ENCODE measurements at regions not wholly inside any gene's neighbourhood (a gene's known extent, or its start where the extent isn't known, plus 50 kb on each side); places are given as distances from the start of the nearest gene placed in this dataset.

DNA sequence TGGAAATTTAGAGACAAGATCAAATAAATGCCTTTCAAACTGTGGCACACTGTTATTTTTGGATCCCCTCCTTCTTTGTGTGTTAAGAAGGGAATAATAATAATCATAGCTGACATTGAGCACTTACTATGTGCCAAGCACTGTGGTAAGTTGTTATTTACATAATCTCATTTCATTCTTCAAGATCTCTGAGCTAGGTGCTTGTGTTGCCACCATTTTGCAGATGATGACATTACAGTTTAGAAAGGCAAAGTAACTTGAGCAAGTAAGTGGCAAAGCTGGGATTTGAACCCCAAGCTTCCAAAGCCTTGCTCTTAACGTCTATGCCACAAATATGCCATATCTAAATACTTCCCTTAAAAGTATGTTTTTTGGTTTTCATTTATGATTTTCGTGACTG lies 121.8 kb upstream of the TMEM161B start:
- DNase-seq (ENCODE audit: extremely low read depth in 1 of 11, low read depth in 9 of 11, low spot score in 4 of 11), result no peak

DNA sequence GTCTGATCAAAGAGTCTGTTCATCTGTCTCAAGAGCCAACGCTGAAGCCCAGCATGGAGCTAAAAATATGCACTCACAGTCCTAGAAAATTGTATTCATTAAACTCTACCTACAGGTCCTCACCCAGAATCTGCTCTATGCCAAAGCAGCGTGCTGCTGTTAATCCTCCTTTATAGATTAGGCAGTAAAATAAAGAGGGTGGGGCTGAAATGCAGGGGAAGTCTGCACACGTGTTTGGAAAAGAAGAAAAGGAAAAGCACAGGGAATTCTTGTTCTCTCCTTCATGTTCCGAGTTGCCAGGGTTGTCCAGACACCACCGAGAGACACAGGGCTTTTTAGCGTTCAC lies 121.4 kb upstream of the TMEM161B start:
- DNase-seq (ENCODE audit: extremely low read depth in 1 of 11, low read depth in 9 of 11, low spot score in 4 of 11), result no peak

DNA sequence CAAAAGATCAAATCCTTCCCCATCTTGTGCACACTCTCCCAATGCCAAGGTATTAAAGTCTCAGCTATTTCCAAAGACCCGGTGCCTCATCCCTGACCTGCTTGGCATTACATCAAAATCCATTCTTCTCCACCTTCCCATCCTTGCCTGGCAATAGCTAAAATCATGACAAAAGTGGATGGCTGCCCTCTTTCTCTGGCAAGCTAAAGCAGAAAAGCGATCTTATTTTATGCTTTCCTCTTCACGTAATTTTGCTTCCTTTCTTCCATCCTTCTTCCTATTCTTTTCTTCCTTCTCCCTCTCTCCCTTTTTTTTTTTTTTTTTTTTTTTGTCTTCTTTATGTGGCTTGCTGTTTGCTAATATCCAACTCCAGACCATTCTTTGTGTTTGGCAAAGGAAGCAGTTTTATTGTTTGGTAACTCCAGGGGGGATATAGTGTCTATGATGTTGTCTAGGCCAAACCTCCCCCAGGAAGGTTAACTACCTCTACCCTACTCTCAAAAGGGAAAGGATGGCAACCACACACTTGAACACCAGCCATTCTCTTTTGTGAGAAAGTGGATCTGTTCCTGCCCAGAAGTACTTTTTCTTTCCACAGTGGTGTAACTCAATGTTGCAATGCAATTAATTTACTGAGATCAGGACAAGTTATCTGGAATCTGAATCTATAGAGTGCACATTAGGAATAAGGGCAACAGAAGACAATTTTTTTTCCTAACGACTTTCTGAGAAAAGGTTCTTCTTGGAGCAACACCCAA lies 120.9 kb upstream of the TMEM161B start:
- no peak for DNase-seq (ENCODE audit: extremely low read depth in 1 of 11, low read depth in 9 of 11, low spot score in 4 of 11)

DNA sequence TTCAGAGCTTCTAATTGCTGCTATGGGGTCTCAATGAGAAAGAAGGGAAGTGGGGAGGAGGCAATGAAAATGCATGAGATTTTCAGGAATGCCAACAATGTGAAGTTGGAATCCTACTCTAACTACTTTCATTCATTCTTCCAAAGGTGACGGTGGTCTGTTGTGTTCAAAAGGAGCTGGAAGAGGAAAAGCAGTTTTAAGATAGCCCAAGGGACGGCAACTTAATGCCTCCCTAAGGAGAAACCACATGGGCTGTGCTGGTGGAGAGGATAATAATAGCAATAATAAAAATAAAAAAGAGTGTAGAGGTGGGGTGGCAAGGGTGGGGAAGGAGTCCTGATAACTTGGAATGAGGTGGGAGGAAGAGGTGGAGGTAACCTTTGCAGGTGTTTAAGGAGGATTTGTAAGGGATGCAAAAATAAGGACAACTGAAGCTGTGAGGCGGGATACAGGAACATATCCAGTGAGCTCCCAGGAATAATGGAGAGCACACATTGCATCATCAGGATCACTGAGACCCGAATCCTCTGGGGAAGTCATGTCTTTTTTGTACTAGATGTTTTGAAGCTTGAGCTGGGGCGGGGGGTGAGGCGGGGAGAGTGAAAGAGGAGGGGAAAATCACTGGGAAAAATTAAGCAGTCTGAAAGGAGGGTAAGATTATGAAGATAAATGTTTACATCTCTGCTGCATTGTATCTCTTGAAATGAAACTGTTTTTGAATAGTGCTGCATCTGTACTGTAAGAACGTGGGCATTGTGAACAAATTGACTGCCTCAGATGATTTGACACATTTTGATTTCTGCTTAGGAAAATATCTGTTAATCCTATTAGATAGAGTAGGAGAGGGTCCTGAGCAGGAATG lies 120.1 kb upstream of the TMEM161B start:
- no peak for DNase-seq (ENCODE audit: extremely low read depth in 1 of 11, low read depth in 9 of 11, low spot score in 4 of 11)

DNA sequence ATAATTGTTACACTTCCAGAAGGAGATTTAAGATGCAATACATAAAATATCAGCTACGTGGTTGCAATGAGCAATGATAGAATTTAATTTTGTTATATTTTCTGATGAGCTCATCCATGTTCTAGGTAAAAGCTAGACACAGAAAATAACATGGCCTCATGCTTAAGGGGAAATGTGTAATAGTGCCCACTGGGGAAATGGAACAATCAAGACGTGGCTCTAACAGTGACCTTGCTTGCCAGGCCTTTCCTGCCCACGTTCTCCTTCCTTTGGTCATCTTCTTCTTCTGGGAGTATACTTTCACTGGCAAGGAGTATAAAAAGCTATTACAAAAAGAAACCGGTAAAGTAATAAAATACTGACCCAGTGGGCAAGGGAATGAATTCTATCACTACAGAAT lies 116.2 kb upstream of the TMEM161B start:
- DNase-seq (ENCODE audit: extremely low read depth in 1 of 11, low read depth in 9 of 11, low spot score in 4 of 11), result no peak

DNA sequence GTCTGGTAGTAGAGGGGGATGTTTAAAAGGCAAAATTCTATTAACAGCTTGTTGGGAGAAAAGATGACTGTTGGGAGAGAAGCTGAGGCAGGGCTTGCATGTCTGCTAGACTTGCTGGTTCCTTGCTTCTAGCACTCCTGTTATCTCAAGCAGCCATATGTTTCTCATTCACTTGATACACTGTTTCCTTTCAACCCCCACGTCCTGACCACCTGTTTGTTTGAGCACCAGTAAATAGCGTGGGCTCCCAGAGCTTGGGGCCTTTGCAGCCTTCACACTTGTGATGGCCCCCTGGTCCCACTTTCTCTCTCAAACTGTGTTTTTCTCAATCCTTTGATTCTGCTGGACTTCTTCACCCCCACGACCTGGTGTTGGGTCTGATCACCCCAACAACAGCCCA lies 111.7 kb upstream of the TMEM161B start:
- DNase-seq (ENCODE audit: extremely low read depth in 1 of 11, low read depth in 9 of 11, low spot score in 4 of 11), result no peak

DNA sequence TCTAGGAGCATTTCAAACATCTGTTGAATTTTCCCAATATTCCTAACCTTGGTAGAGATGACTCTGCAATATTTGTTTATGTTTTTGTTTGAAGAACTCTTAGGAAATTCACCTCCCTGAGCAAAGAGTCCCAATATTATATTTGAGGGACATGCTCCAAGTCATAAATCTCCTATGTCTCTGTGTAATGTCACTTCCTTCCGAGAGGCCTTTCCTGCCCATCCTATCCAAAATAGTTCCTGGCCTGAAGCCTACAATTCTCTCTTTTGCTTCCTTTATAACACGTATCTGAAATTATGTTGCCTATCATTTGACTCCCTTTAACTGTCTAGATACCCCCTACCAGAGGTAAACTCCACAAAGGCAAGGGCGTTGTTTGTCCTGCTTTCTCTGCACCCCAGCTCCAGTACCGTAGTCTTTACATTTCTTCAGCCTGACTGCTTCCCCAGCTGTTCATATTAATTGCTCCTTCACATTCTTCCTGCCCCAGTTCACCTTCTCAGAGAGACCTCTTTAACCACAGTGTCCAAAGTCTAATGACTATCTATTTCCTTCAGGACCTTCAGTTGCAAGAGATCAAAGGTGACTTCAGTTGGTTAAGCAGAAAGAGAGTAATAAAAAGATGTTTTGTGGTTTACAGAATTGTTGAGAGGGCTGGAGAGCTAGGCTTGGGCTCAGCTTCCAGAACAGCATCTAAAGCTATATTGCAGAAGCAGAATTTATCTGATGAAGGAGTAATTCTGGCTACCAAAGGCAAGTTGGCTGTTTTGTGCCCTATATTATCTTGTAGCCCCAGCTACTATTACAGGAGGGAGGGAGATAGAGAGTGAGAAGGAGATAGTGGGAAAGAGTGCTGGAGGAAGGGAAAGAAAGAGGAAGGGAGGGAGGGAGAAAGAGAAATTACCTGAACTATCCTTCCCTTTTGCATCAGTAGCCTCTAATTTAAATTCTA lies 109.3 kb upstream of the TMEM161B start:
- no peak for DNase-seq (ENCODE audit: extremely low read depth in 1 of 11, low read depth in 9 of 11, low spot score in 4 of 11)

DNA sequence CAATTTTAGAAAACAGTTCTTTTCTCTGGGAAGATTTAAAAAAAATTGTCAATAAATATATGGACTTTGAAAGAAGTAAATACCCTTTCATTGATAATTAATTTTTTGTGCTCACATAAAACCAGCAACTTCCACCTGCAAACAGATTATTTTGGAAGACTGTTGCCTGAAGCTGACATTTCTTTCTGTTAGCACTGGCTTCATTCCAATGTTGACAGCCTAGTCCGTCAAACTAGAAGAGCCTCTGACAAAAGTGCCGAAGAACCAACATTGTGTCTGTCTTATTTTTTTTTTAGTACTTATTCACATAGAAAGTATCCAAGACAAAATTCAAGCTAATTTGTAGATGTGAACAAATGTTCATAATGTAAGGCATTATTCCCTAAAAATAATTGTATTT lies 108.6 kb upstream of the TMEM161B start:
- no peak for DNase-seq (ENCODE audit: extremely low read depth in 1 of 11, low read depth in 9 of 11, low spot score in 4 of 11)

DNA sequence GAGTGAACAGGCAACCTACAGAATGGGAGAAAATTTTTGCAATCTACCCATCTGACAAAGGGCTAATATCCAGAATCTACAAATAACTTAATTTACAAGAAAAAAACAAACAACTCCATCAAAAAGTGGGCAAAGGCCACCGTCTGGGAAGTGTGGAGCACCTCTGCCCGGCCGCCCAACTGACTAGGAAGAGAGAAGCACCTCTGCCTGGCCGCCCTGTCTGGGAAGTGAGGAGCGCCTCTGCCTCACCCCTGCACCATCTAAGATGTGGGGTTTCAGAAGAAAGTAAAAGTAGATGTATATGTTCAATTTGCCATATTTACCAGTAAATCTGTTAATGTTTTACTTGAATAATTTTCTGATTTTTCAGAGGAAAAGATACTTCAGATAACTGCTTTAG lies 108.1 kb upstream of the TMEM161B start:
- no peak for DNase-seq (ENCODE audit: extremely low read depth in 1 of 11, low read depth in 9 of 11, low spot score in 4 of 11)

DNA sequence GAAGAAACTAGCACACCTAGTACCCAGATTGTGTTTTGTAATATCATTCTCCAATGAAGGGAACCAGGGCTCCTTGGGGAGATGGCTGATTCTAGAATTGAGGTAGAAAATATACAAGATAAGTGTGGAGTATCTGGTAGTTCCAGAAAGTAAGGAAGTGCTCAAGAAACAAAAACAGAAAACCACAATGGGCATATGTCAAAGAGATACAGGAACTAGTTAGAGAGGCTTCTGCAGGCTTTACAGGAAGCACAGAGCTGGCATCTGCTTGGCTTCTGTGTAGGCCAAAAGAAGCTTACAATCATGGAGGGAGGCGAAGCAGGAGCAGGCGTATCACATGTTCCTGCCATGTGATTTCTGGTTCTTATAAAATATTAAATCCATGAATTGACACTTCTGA lies 105.7 kb upstream of the TMEM161B start:
- DNase-seq (ENCODE audit: extremely low read depth in 1 of 11, low read depth in 9 of 11, low spot score in 4 of 11), result no peak

DNA sequence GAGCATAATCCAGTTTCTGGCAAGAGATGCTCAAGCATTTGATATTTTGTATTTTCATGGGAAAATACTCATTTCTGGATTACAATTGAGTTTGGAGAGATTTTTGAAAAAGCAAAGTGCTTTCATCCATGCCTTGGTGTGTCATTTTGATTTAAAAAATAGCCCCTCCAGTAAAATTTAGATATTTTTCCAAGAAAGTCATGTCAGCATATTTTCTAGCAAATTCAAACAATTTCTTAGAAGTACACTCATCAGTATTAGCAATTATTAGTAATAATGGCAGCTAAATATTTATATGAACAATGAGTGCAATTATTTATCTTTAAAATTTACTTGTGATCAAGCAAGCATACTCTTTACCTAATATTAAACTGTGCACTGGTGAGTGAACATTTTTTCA lies 102.2 kb upstream of the TMEM161B start:
- no peak for DNase-seq (ENCODE audit: extremely low read depth in 1 of 11, low read depth in 9 of 11, low spot score in 4 of 11)

DNA sequence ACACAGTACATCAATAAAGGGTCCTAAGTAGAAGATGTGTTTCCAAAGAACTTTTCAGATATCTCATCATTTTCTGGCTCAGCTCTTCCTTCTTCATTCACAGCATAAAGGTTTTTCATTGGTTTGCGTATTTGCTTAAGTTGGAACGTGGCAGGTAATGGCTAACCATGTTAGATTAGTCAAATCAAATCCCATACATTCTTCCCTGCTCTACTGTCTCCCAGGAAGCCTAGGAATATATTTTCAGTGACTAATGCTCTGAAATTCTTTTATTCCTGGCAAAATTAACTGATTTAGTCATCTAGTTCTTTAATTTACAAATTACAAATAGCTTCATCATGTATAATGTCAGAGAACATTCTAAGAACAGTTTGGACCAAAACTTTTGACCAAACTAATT lies 99.6 kb upstream of the TMEM161B start:
- no peak for DNase-seq (ENCODE audit: extremely low read depth in 1 of 11, low read depth in 9 of 11, low spot score in 4 of 11)

DNA sequence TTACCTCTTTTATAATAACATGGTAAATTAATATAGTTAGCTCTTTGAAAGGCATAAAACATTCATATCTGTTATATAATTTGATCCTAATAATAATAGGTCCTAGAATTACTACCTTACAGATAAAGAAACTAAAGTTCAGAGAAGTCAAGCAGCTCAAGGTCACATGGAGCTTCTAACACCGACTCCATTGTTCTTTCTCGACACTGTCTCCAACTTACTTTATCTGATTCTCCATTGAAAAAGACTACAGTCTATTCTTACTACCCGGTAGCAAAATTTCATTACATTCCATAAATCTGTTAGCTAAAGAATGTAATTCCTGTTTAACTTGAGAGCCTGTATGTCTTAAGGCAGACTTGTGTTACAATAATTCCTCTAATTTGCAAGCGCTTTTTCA lies 96.3 kb upstream of the TMEM161B start:
- DNase-seq (ENCODE audit: extremely low read depth in 1 of 11, low read depth in 9 of 11, low spot score in 4 of 11), result no peak

DNA sequence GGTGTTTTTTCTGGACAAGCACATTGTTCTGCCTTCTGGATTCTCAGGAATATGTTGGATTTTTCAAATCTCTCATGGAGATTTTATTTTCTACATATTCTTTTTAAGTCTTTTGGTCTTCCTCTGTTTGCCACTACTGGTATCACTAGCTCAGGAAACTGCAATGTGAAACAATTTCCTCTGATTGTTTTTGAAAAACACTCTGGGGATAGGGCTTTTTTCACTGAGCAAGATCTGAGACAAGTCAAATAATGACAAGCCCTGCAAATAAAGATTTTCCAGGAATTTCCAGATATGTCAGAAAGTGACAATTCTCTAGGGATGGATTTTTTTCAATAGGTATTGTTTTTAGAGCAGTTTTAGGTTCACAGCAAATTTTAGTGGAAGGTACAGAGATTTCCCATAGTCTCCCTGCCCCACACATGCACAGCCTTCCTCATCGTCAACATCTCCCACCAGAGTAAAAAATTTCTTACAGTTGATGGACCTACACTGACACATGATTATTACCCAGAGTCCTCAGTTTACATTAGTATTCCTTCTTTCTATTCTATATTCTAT lies 86.9 kb upstream of the TMEM161B start:
- no peak for DNase-seq (ENCODE audit: extremely low read depth in 1 of 11, low read depth in 9 of 11, low spot score in 4 of 11)

DNA sequence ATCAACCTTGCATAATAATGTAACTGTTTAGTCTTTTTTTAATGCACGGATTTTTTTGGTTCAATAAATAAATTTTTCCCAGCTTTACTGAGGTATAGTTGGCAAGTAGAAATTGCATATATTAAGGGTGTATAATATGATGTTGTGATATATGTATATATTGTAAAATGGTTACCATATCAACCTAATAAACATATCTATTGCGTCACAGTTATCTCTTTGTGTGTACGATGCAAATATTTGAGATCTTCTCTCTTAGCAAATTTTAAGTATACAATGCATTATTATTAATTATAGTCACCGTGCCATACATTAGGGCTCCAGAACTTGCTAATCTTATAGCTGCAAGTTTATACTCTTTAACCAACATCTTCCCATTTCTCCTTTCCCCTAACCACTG lies 57.2 kb upstream of the TMEM161B start:
- no peak for DNase-seq (ENCODE audit: extremely low read depth in 1 of 11, low read depth in 9 of 11, low spot score in 4 of 11)

DNA sequence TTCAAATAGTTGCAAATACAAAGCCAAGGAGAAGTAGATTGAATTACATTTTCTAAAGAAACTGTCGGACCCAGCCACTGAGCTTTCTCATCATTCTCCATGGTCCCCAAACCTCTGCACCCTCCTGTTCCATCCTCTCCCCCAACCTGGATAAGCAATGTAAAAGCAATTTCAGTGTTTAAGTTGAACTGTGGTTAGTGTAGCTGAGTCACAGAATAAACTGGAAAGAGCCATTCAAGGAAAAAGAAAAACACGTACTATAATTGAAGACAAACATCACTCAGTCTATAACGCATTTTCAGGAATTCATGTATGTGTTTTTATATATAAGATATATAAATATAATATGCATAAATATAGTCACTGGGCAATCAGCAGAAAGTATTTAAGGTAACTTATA lies 54.1 kb upstream of the TMEM161B start:
- DNase-seq (ENCODE audit: extremely low read depth in 1 of 11, low read depth in 9 of 11, low spot score in 4 of 11), result no peak

Data from renal cortex interstitium (tissue), 11 donors.